ENCODE measurements at regions not wholly inside any gene's neighbourhood (a gene's known extent, or its start where the extent isn't known, plus 50 kb on each side); places are given as distances from the start of the nearest gene placed in this dataset.

DNA sequence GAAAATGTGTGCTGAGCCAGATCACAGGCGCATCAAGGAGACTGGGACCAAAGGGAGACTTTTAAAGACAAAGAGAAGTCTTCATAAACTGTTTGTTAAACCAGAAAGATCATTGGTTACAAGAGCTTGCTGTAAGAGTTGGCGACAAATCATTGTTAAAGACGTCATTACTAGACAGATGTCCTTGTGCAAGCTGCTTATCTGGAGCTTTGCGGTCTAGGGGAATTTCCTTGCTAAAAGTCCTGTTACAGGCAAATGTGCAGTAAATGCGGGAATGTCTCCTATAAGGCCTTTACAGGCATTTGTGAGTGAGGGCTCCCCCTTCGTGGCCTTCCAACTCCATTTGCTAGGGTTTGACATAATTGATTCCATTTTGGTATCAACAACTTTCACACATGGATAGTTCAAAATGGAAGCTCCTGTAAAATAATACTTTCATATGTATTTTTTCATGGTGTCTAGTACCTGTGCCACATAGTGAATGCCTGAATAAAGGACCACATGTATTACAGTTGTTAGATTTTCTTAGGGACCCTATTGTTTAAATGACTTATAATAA is 362.4 kb downstream of the UTRN start:
- H3K9me2 ChIP-seq (replicated peaks; ENCODE audit: insufficient read depth, low read length): no peaks in the 10 kb centered on the region
- H3K27me3 ChIP-seq (replicated peaks; ENCODE audit: insufficient read depth, low read length): no peaks in the 10 kb centered on the region
- H3K4me3 ChIP-seq (ENCODE audit: low read length): no peak overlapping the region
- H4K20me1 ChIP-seq (ENCODE audit: insufficient read depth, low read length): no peaks in the 10 kb centered on the region
- no peaks in the 10 kb centered on the region for H3K9me3 ChIP-seq (replicated peaks; ENCODE audit: insufficient read depth, low read length)
- TF ChIP-seq CTCF (IDR thresholded peaks at IDR 0.05; ENCODE audit: low read length) (no peak), EZH2 (optimal IDR thresholded peaks at IDR 0.05; ENCODE audit: low read depth, low read length) (no peak), EZH2phosphoT487 (IDR thresholded peaks at IDR 0.05; ENCODE audit: low read length) (no peak)
- H3K4me2 ChIP-seq (ENCODE audit: low read depth, low read length): no peak overlapping the region
- H3K9ac ChIP-seq (ENCODE audit: low read length): no peak overlapping the region
- no peaks in the 10 kb centered on the region for H3K36me3 ChIP-seq (replicated peaks; ENCODE audit: insufficient read depth, low read length)
- no peaks in the 10 kb centered on the region for H3K4me1 ChIP-seq (ENCODE audit: low read length)
- no peak for DNase-seq
- H3K79me2 ChIP-seq (ENCODE audit: low read length): no peaks in the 10 kb centered on the region
- no peaks in the 10 kb centered on the region for H3F3A ChIP-seq (ENCODE audit: insufficient read depth, low read length)
- no peak overlapping the region for H3K27ac ChIP-seq (ENCODE audit: low read length)
- H2AFZ ChIP-seq (ENCODE audit: low read length): no peak overlapping the region

DNA sequence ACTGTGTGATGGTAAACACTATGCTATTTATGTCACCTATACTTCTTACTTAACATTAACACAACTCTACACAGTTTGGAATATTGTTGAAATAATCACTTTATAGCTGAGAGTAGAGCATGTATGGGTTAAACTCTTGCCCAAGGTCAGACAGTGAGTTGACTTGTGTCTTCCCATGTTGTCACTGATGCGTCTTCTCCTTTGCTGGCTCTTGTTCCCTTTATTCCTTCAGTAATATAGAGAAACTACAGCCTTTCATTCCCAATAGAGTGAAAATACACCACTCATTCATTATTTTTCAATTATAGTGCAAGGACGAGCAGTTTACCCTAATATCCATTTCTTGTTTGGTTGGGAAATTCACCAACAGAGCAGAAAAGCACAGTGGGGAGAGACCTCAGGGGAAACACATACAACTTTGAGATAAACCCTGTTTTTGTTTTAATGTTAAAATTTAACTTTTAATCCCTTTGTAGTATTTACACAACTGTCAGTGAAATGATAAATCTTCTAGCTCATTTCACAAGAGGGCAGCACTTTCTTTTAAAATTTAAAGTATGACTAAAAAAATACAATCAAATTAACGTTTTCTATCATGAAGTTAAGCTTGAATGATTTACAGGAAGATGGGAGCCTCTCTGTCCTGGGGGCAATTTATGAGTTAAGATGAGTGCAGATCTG is 363.0 kb downstream of the UTRN start:
- Histone ChIP-seq H3K4me2 (ENCODE audit: low read depth, low read length) (no peak overlapping the region), H3K4me3 (ENCODE audit: low read length) (no peak overlapping the region), H3K79me2 (ENCODE audit: low read length) (no peaks in the 10 kb centered on the region)

GRCh38 chr6:144649085-144649484 is 363.9 kb downstream of the UTRN start:
- Histone ChIP-seq H3K4me3 (ENCODE audit: low read length) (no peak overlapping the region), H3K79me2 (ENCODE audit: low read length) (no peaks in the 10 kb centered on the region), H3K27me3 (replicated peaks; ENCODE audit: insufficient read depth, low read length) (no peaks in the 10 kb centered on the region), H3K27ac (ENCODE audit: low read length) (no peak overlapping the region), H3K36me3 (replicated peaks; ENCODE audit: insufficient read depth, low read length) (no peaks in the 10 kb centered on the region), H3K4me1 (ENCODE audit: low read length) (no peaks in the 10 kb centered on the region), H3K9ac (ENCODE audit: low read length) (no peak overlapping the region), H4K20me1 (ENCODE audit: insufficient read depth, low read length) (no peaks in the 10 kb centered on the region), H3K4me2 (ENCODE audit: low read depth, low read length) (no peak overlapping the region), H2AFZ (ENCODE audit: low read length) (no peak overlapping the region), H3F3A (ENCODE audit: insufficient read depth, low read length) (no peaks in the 10 kb centered on the region), H3K9me3 (replicated peaks; ENCODE audit: insufficient read depth, low read length) (no peaks in the 10 kb centered on the region), H3K9me2 (replicated peaks; ENCODE audit: insufficient read depth, low read length) (no peaks in the 10 kb centered on the region)
- no peak for DNase-seq
- no peak for TF ChIP-seq EZH2 (optimal IDR thresholded peaks at IDR 0.05; ENCODE audit: low read depth, low read length)
- no peak for TF ChIP-seq EZH2phosphoT487 (IDR thresholded peaks at IDR 0.05; ENCODE audit: low read length)
- no peak for TF ChIP-seq CTCF (IDR thresholded peaks at IDR 0.05; ENCODE audit: low read length)

More for the DNA sequence above, 363.0 kb downstream of the UTRN start:
- H3K27me3 ChIP-seq (replicated peaks; ENCODE audit: insufficient read depth, low read length): no peaks in the 10 kb centered on the region
- no peaks in the 10 kb centered on the region for H3K9me2 ChIP-seq (replicated peaks; ENCODE audit: insufficient read depth, low read length)
- H3K9ac ChIP-seq (ENCODE audit: low read length): no peak overlapping the region
- no peak overlapping the region for H3K27ac ChIP-seq (ENCODE audit: low read length)
- TF ChIP-seq CTCF (IDR thresholded peaks at IDR 0.05; ENCODE audit: low read length) (no peak), EZH2phosphoT487 (IDR thresholded peaks at IDR 0.05; ENCODE audit: low read length) (no peak), EZH2 (optimal IDR thresholded peaks at IDR 0.05; ENCODE audit: low read depth, low read length) (no peak)
- H2AFZ ChIP-seq (ENCODE audit: low read length): no peak overlapping the region
- no peak for DNase-seq
- no peaks in the 10 kb centered on the region for H3K9me3 ChIP-seq (replicated peaks; ENCODE audit: insufficient read depth, low read length)
- H3F3A ChIP-seq (ENCODE audit: insufficient read depth, low read length): no peaks in the 10 kb centered on the region
- H3K36me3 ChIP-seq (replicated peaks; ENCODE audit: insufficient read depth, low read length): no peaks in the 10 kb centered on the region
- no peaks in the 10 kb centered on the region for H3K4me1 ChIP-seq (ENCODE audit: low read length)
- H4K20me1 ChIP-seq (ENCODE audit: insufficient read depth, low read length): no peaks in the 10 kb centered on the region
